ENCODE measurements at regions not wholly inside any gene's neighbourhood (a gene's known extent, or its start where the extent isn't known, plus 50 kb on each side); places are given as distances from the start of the nearest gene placed in this dataset.

- no peak for DNase-seq
Observed at GRCh38 chr2:163259489-163259888, 420.9 kb upstream of the KCNH7 start.

- no peak for DNase-seq
Observed at GRCh38 chr2:163255086-163255485, 416.5 kb upstream of the KCNH7 start.

GRCh38 chr2:163253621-163254285, 415.2 kb upstream of the KCNH7 start:
- no peak for DNase-seq

GRCh38 chr2:163252199-163252598, 413.6 kb upstream of the KCNH7 start:
- no peak for DNase-seq

GRCh38 chr2:163248376-163249253, 410.0 kb upstream of the KCNH7 start:
- peak; percentile 47 for DNase-seq

- DNase-seq = no peak
Observed at GRCh38 chr2:163247847-163248220, 409.3 kb upstream of the KCNH7 start.

- no peak for DNase-seq
Observed at GRCh38 chr2:163247156-163247846, 408.7 kb upstream of the KCNH7 start.

DNA sequence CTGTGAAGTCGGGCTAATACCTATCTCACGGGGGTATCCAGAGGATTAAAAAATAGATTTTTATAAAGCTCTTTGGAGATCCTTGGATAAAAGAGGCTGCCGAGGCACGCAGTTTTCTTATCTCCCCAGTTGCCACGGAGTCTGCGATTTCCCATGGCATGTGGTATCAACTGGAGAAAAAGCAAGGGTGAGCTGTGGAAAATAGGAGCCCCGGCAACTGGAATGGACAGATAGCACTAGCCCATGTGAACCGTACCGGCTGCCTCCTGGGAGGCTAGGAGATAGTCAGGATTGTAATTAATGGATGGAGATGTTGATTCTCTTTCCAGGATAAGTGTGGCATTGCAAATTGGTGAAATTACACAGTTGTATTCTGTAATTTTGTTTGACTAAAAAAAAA, 407.6 kb upstream of the KCNH7 start:
- no peak for DNase-seq

DNA sequence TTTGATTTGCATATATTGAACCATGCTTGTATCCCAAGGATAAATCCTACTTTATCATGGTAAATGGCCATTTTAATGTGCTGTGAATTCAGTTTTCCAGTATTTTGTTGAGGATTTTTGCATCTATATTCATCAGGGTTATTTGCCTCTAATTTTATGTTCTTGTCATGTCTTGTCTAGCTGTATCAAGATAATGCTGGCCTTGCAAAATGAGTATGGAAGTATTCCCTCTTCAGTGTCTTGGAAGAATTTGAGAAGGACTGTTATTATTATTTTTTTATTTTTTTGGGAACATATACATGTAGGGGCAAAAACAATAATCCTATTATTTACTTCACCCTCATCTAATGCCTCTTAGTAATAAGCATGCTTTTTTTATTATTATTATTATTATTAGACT, 398.0 kb upstream of the KCNH7 start:
- DNase-seq = no peak

DNA sequence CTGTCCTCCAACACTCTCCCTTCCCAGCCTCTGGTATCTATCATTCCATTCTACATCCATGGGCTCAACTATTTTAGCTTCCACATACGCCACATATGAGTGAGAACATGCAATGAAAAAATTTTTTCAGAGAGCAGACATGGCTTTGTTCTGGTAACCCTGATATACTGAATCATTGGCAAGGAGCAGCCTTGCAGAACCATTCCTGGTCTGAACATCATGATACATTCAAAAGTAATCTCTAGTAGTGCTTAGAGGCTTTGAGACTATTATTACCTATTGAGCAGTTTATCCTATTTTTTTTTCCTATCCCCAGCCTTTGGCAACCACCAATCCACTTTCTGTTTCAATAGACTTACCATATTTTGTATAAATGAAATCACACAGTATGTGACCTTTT, 393.1 kb upstream of the KCNH7 start:
- DNase-seq = no peak

- DNase-seq = no peak
Observed at GRCh38 chr2:163213661-163214081, 375.1 kb upstream of the KCNH7 start.

DNA sequence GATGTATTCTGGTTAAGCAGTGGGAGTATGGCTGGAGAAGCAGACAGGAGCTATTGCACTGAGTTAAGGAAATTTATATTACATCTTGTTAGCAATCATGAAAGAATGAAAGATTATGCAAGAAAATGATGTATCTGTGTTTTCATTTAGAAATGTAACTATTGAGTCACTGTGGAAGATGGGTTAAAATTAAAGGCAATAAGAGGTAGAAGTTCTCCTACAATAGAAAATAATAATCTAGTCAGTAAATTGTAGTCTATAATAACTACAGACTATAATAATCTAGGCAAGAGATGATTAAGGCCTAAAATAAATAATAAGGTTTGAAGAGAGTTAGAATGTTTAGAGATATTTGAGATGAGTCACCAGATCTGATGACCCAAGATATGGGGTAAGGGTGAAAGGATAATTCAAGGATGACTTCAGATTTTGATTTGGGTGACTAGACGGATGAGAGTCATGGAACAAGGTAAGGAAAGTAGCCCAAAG, 371.9 kb upstream of the KCNH7 start:
- DNase-seq = peak; percentile 60

DNA sequence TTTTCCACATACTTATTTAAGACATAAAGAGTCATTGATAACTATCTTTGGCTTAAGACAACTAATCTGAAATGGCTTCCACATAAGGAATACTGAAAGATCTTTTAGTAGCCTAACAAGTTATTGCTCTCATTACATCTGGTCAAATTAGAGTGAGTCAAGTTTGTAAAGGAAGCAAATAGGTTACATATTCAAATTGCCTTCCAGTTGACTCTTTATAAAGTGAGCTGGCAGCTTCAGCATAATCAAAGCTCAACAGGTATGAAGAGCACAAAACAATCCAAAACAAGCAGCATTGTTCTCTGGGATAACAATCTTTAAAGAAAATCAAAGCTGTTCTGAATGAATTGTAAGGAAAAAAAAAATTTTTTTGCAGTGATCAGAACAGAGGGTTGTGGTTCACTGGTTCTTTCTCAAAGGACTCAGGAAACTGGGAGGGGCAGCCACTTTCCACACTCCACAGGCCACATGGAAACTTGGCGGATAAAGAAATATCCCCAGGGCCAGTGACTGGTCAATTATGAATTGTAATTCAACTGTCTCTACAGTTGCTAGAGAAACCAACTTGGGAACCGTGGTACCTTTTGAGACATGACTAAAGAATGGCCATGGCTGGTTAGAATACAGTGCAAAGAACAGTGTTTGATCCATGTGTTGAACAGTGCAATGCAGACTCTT, 369.3 kb upstream of the KCNH7 start:
- DNase-seq = no peak

- DNase-seq = no peak
Observed at GRCh38 chr2:163205589-163206254, 367.2 kb upstream of the KCNH7 start.

GRCh38 chr2:163200741-163201140, 362.2 kb upstream of the KCNH7 start:
- DNase-seq = no peak

- no peak for DNase-seq
Observed at GRCh38 chr2:163198972-163199371, 360.4 kb upstream of the KCNH7 start.

DNA sequence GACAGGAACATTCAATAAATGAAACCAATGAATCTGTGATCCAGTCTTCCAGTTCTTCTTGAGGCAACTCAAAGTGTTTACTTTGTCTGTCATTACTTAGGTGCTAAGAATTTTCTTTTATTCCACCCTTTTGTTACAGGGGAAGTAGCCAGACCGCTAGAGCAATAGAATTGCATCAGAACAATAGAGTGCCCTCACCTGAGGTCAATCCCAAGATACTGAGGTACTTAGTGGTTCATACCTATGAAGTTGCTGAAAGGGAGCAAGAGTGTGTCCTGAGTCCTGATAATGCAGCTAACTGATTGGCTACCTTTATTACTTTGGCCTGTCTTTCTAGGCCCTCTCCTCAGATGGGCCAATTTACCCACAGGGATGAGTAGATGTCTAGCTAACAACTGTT, 359.4 kb upstream of the KCNH7 start:
- DNase-seq = no peak

DNA sequence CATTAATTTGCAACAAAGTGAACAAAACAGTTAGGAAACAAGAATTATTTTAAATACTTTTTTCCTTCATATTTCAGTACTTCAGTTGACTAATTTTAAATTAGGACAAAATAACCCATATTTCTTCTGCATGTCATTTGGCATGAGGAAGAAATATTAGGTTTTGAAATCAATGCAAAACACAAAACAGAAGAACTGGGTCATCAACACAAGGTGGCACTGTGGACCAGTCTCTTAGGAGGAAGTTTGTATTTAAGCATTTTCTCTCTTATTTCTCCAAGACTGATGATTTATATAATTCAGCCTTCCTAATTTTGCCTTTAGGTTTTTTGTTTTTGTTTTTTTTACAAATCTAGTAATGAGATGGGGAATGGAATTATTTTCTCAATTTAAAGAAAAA, 352.8 kb upstream of the KCNH7 start:
- peak; percentile 26 for DNase-seq

DNA sequence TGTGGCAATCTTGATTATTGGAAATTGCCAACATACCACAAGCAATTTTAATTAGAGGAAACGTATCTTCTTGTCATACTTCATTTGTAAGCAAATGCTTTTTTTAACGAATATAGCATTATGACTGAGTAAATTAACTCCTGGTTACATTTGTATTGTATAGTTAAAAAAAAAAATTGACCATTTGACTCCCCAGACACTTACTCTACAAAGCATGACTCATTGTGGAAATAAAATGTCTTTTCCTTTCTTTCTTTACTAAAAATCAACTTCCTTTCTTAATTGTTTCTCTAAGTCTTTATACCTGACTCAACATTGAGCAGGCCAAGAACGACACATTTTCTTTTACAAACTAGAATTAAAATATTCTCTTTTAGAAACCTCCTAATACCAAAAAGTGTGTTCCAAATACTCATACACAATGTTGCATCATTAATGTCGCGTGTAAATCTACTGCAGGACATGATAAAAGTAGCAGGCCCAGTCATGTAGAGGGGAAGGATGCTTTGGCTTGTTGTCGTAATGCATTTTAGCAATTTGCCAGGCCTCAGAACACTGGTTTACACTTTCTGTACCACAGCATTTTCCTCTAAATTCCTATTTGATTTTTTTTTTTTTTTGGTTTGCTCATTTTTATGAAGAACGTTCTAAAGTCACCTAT, 349.6 kb upstream of the KCNH7 start:
- DNase-seq = no peak

- DNase-seq = no peak
Observed at GRCh38 chr2:163187119-163187518, 348.6 kb upstream of the KCNH7 start.

- no peak for DNase-seq
Observed at GRCh38 chr2:163185160-163185559, 346.6 kb upstream of the KCNH7 start.

DNA sequence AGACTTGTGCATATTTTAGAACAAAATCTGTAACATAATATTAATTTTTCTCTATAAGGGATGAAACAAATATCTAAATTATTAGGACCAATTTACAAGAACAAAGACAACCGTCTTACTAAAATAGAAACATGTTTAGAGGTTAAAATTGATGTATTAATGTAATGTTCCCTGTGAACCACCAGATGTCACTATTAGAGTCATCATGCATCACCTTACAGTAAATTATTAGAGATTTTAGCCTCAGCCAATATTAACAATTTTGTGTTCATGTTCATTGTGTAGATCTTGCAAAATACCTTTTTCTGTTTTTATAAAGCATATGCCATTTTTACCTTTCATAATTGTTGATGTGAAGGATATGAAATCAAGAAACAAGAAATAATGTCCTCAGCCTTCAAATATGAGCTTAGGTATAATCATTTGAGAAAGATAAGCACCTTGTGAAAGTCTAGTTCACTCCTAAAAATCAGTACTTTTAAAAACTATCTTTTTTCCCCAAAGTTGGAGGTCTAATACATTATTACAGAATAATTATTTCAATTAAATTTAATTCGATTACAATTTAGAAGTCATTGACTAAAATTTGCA, 344.3 kb upstream of the KCNH7 start:
- peak; percentile 42 for DNase-seq
